ENCODE measurements at regions not wholly inside any gene's neighbourhood (a gene's known extent, or its start where the extent isn't known, plus 50 kb on each side); places are given as distances from the start of the nearest gene placed in this dataset.

DNA sequence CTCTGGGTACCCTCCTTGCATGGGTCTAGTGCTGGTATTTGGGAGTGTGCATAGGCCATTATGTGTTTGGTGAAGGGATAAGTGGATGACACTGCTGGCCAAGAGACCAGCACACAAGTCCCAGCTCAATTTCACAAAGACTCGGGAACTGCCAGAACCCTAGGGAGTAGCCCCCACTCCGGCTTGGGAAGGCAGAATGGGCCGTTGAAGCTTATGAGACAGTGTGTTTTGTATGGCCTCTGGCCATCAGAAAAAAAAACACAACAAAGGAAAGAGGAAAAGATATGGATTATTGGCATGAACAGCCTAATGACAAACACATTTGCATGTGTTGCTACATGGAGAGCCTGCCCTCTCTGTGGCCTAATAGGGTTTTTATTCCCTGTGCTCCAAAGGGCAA, 144.2 kb downstream of the TTC32 start:
- TF ChIP-seq, protein P1, sequence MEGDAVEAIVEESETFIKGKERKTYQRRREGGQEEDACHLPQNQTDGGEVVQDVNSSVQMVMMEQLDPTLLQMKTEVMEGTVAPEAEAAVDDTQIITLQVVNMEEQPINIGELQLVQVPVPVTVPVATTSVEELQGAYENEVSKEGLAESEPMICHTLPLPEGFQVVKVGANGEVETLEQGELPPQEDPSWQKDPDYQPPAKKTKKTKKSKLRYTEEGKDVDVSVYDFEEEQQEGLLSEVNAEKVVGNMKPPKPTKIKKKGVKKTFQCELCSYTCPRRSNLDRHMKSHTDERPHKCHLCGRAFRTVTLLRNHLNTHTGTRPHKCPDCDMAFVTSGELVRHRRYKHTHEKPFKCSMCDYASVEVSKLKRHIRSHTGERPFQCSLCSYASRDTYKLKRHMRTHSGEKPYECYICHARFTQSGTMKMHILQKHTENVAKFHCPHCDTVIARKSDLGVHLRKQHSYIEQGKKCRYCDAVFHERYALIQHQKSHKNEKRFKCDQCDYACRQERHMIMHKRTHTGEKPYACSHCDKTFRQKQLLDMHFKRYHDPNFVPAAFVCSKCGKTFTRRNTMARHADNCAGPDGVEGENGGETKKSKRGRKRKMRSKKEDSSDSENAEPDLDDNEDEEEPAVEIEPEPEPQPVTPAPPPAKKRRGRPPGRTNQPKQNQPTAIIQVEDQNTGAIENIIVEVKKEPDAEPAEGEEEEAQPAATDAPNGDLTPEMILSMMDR (IDR thresholded peaks at IDR 0.05; ENCODE audit: low read length): no peak
- TF ChIP-seq EZH2 (optimal IDR thresholded peaks at IDR 0.05; ENCODE audit: low read depth, low read length): no peak
- no peak for TF ChIP-seq EZH2phosphoT487 (IDR thresholded peaks at IDR 0.05; ENCODE audit: low read length)

Data from MM.1S (cell line).